ENCODE measurements at regions not wholly inside any gene's neighbourhood (a gene's known extent, or its start where the extent isn't known, plus 50 kb on each side); places are given as distances from the start of the nearest gene placed in this dataset.
A peak's percentile ranks its signal among the peaks of the same experiment; 100 is the strongest.

- Histone ChIP-seq H3K4me3 (ENCODE audit: insufficient read depth, low read depth, low read length) (no peak overlapping the region), H3K27me3 (ENCODE audit: control insufficient read depth, insufficient read depth, low read length) (no peaks in the 10 kb centered on the region), H3K36me3 (replicated peaks; ENCODE audit: control insufficient read depth, insufficient read depth, low read length) (no peaks in the 10 kb centered on the region)
- DNase-seq: no peak
Observed at GRCh38 chr14:101351769-101352168, 209.5 kb upstream of the DIO3 start.

- no peak overlapping the region for H3K4me3 ChIP-seq (ENCODE audit: insufficient read depth, low read depth, low read length)
- H3K36me3 ChIP-seq (replicated peaks; ENCODE audit: control insufficient read depth, insufficient read depth, low read length): no peaks in the 10 kb centered on the region
- DNase-seq: no peak
- no peaks in the 10 kb centered on the region for H3K27me3 ChIP-seq (ENCODE audit: control insufficient read depth, insufficient read depth, low read length)
Observed at GRCh38 chr14:101352567-101352966, 208.7 kb upstream of the DIO3 start.

GRCh38 chr14:101353422-101353821 is 207.9 kb upstream of the DIO3 start:
- no peak overlapping the region for H3K4me3 ChIP-seq (ENCODE audit: insufficient read depth, low read depth, low read length)
- DNase-seq: no peak

GRCh38 chr14:101354726-101355125 is 206.6 kb upstream of the DIO3 start:
- no peak for DNase-seq
- Histone ChIP-seq H3K4me3 (ENCODE audit: insufficient read depth, low read depth, low read length) (no peak overlapping the region), H3K27me3 (ENCODE audit: control insufficient read depth, insufficient read depth, low read length) (no peaks in the 10 kb centered on the region), H3K36me3 (replicated peaks; ENCODE audit: control insufficient read depth, insufficient read depth, low read length) (no peaks in the 10 kb centered on the region)

More at GRCh38 chr14:101353422-101353821, 207.9 kb upstream of the DIO3 start:
- no peaks in the 10 kb centered on the region for H3K27me3 ChIP-seq (ENCODE audit: control insufficient read depth, insufficient read depth, low read length)
- no peaks in the 10 kb centered on the region for H3K36me3 ChIP-seq (replicated peaks; ENCODE audit: control insufficient read depth, insufficient read depth, low read length)

GRCh38 chr14:101355284-101355683 is 206.0 kb upstream of the DIO3 start:
- Histone ChIP-seq H3K36me3 (replicated peaks; ENCODE audit: control insufficient read depth, insufficient read depth, low read length) (no peaks in the 10 kb centered on the region), H3K27me3 (ENCODE audit: control insufficient read depth, insufficient read depth, low read length) (no peaks in the 10 kb centered on the region), H3K4me3 (ENCODE audit: insufficient read depth, low read depth, low read length) (no peak overlapping the region)
- no peak for DNase-seq

- DNase-seq: peak; percentile 8
- Histone ChIP-seq H3K4me3 (ENCODE audit: insufficient read depth, low read depth, low read length) (no peak overlapping the region), H3K36me3 (replicated peaks; ENCODE audit: control insufficient read depth, insufficient read depth, low read length) (no peaks in the 10 kb centered on the region), H3K27me3 (ENCODE audit: control insufficient read depth, insufficient read depth, low read length) (no peaks in the 10 kb centered on the region)
Observed at GRCh38 chr14:101357038-101357437, 204.3 kb upstream of the DIO3 start.

GRCh38 chr14:101357559-101358319 is 203.6 kb upstream of the DIO3 start:
- H3K36me3 ChIP-seq (replicated peaks; ENCODE audit: control insufficient read depth, insufficient read depth, low read length): no peaks in the 10 kb centered on the region
- H3K4me3 ChIP-seq (ENCODE audit: insufficient read depth, low read depth, low read length): no peak overlapping the region
- no peaks in the 10 kb centered on the region for H3K27me3 ChIP-seq (ENCODE audit: control insufficient read depth, insufficient read depth, low read length)
- DNase-seq: peak; percentile 48

- Histone ChIP-seq H3K4me3 (ENCODE audit: insufficient read depth, low read depth, low read length) (no peak overlapping the region), H3K36me3 (replicated peaks; ENCODE audit: control insufficient read depth, insufficient read depth, low read length) (no peaks in the 10 kb centered on the region), H3K27me3 (ENCODE audit: control insufficient read depth, insufficient read depth, low read length) (no peaks in the 10 kb centered on the region)
- peak; percentile 12 for DNase-seq
Observed at GRCh38 chr14:101358320-101359125, 202.8 kb upstream of the DIO3 start.

- Histone ChIP-seq H3K36me3 (replicated peaks; ENCODE audit: control insufficient read depth, insufficient read depth, low read length) (no peaks in the 10 kb centered on the region), H3K4me3 (ENCODE audit: insufficient read depth, low read depth, low read length) (no peak overlapping the region), H3K27me3 (ENCODE audit: control insufficient read depth, insufficient read depth, low read length) (no peaks in the 10 kb centered on the region)
- DNase-seq: no peak
Observed at GRCh38 chr14:101359221-101360053, 201.9 kb upstream of the DIO3 start.

GRCh38 chr14:101360054-101360911 is 201.0 kb upstream of the DIO3 start:
- Histone ChIP-seq H3K27me3 (ENCODE audit: control insufficient read depth, insufficient read depth, low read length) (no peaks in the 10 kb centered on the region), H3K4me3 (ENCODE audit: insufficient read depth, low read depth, low read length) (no peak overlapping the region), H3K36me3 (replicated peaks; ENCODE audit: control insufficient read depth, insufficient read depth, low read length) (no peaks in the 10 kb centered on the region)
- peak; percentile 48 for DNase-seq

GRCh38 chr14:101361044-101361443 is 200.3 kb upstream of the DIO3 start:
- DNase-seq: no peak
- no peak overlapping the region for H3K4me3 ChIP-seq (ENCODE audit: insufficient read depth, low read depth, low read length)
- no peaks in the 10 kb centered on the region for H3K36me3 ChIP-seq (replicated peaks; ENCODE audit: control insufficient read depth, insufficient read depth, low read length)
- H3K27me3 ChIP-seq (ENCODE audit: control insufficient read depth, insufficient read depth, low read length): no peaks in the 10 kb centered on the region

- no peaks in the 10 kb centered on the region for H3K27me3 ChIP-seq (ENCODE audit: control insufficient read depth, insufficient read depth, low read length)
- no peak overlapping the region for H3K4me3 ChIP-seq (ENCODE audit: insufficient read depth, low read depth, low read length)
- no peaks in the 10 kb centered on the region for H3K36me3 ChIP-seq (replicated peaks; ENCODE audit: control insufficient read depth, insufficient read depth, low read length)
- no peak for DNase-seq
Observed at GRCh38 chr14:101361451-101362433, 199.6 kb upstream of the DIO3 start.
